ENCODE measurements at regions not wholly inside any gene's neighbourhood (a gene's known extent, or its start where the extent isn't known, plus 50 kb on each side); places are given as distances from the start of the nearest gene placed in this dataset.

DNA sequence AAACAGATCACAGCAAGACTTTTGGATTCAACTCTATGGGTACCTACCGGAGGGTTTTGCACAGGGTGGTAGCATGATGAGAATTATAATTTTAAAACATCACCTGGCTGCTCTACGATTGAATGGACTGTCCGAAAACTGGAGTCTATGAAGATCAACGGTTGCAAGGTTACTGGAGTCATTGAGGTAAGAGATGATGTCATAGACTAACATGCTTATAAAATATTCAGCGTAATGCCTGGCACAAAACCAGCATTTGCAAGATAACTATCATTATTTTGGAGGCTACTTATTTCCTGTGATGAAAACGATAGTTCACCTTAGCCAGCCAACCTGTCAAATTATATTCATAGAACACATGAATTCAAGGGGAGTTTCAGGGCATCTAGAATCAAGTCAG lies 580.6 kb upstream of the TBX3 start:
- TF ChIP-seq, protein P1, sequence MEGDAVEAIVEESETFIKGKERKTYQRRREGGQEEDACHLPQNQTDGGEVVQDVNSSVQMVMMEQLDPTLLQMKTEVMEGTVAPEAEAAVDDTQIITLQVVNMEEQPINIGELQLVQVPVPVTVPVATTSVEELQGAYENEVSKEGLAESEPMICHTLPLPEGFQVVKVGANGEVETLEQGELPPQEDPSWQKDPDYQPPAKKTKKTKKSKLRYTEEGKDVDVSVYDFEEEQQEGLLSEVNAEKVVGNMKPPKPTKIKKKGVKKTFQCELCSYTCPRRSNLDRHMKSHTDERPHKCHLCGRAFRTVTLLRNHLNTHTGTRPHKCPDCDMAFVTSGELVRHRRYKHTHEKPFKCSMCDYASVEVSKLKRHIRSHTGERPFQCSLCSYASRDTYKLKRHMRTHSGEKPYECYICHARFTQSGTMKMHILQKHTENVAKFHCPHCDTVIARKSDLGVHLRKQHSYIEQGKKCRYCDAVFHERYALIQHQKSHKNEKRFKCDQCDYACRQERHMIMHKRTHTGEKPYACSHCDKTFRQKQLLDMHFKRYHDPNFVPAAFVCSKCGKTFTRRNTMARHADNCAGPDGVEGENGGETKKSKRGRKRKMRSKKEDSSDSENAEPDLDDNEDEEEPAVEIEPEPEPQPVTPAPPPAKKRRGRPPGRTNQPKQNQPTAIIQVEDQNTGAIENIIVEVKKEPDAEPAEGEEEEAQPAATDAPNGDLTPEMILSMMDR (IDR thresholded peaks at IDR 0.05), result no peak
- no peak for TF ChIP-seq POLR2A (IDR thresholded peaks at IDR 0.05)

Measured in thyroid gland (tissue), 4 donors.